Fibroblast of gingiva (primary cell): ENCODE measurements at regions not wholly inside any gene's neighbourhood (a gene's known extent, or its start where the extent isn't known, plus 50 kb on each side); places are given as distances from the start of the nearest gene placed in this dataset.

Source experiments
- DNase-seq: peaks from one replicate; pipeline ENCODE4 v3.0.0-alpha.2; 2011; ENCODE audit warnings: low read depth

GRCh38 chr6:153625089-153625488 lies 414.0 kb upstream of the OPRM1 start:
- DNase-seq, result no peak

- DNase-seq, result no peak
Observed at GRCh38 chr6:153624528-153624927, 414.5 kb upstream of the OPRM1 start.

- no peak for DNase-seq
Observed at GRCh38 chr6:153623496-153623895, 415.5 kb upstream of the OPRM1 start.

- DNase-seq, result peak; percentile 2
Observed at GRCh38 chr6:153621491-153621890, 417.5 kb upstream of the OPRM1 start.

GRCh38 chr6:153621070-153621469 lies 418.0 kb upstream of the OPRM1 start:
- DNase-seq, result no peak

- DNase-seq, result no peak
Observed at GRCh38 chr6:153618371-153619322, 420.4 kb upstream of the OPRM1 start.

GRCh38 chr6:153616506-153616905 lies 422.5 kb upstream of the OPRM1 start:
- no peak for DNase-seq

- DNase-seq, result no peak
Observed at GRCh38 chr6:153613719-153614455, 425.2 kb upstream of the OPRM1 start.

GRCh38 chr6:153602401-153602800 lies 436.6 kb upstream of the OPRM1 start:
- DNase-seq, result no peak

GRCh38 chr6:153599901-153600300 lies 439.1 kb upstream of the OPRM1 start:
- DNase-seq, result no peak

GRCh38 chr6:153595903-153596302 lies 443.1 kb upstream of the OPRM1 start:
- peak; percentile 1 for DNase-seq

- no peak for DNase-seq
Observed at GRCh38 chr6:153594871-153595270, 444.2 kb upstream of the OPRM1 start.

- DNase-seq, result no peak
Observed at GRCh38 chr6:153591159-153591558, 447.9 kb upstream of the OPRM1 start.

GRCh38 chr6:153590411-153590810 lies 448.6 kb upstream of the OPRM1 start:
- DNase-seq, result no peak

GRCh38 chr6:153588330-153588729 lies 450.7 kb upstream of the OPRM1 start:
- DNase-seq, result no peak

GRCh38 chr6:153583685-153584084 lies 452.6 kb upstream of the RGS17 start:
- no peak for DNase-seq

GRCh38 chr6:153580776-153581175 lies 449.7 kb upstream of the RGS17 start:
- no peak for DNase-seq

GRCh38 chr6:153575528-153575927 lies 444.4 kb upstream of the RGS17 start:
- no peak for DNase-seq

- DNase-seq, result no peak
Observed at GRCh38 chr6:153574231-153574630, 443.1 kb upstream of the RGS17 start.

- no peak for DNase-seq
Observed at GRCh38 chr6:153572371-153572770, 441.3 kb upstream of the RGS17 start.

GRCh38 chr6:153568628-153569027 lies 437.5 kb upstream of the RGS17 start:
- peak; percentile 64 for DNase-seq

GRCh38 chr6:153564803-153565202 lies 433.7 kb upstream of the RGS17 start:
- DNase-seq, result no peak

GRCh38 chr6:153563001-153563400 lies 431.9 kb upstream of the RGS17 start:
- DNase-seq, result no peak
